Endothelial cell of umbilical vein (primary cell): ENCODE measurements at regions not wholly inside any gene's neighbourhood (a gene's known extent, or its start where the extent isn't known, plus 50 kb on each side); places are given as distances from the start of the nearest gene placed in this dataset.

Experiments used
- CTCF ChIP-seq, 2 donors: IDR thresholded peaks; 1 replicate in 1 of 2; 2 replicates in 1 of 2; pipeline ENCODE4 v1.5.1; 2011; ENCODE audit warnings: low read length in 2 of 2, mild to moderate bottlenecking in 2 of 2, moderate library complexity in 2 of 2, control low read depth in 1 of 2, inconsistent platforms in 1 of 2, low read depth in 1 of 2; ENCODE audit not compliant: insufficient read depth in 1 of 2; ENCODE audit errors: extremely low read depth in 1 of 2
- EZH2 ChIP-seq: IDR thresholded peaks from 2 replicates; pipeline ENCODE4 v1.6.1; 2012; ENCODE audit warnings: borderline replicate concordance, low read depth, mild to moderate bottlenecking, moderate library complexity, low read length, inconsistent platforms; ENCODE audit not compliant: severe bottlenecking
- FOS ChIP-seq: IDR thresholded peaks from 2 replicates; pipeline ENCODE4 v1.6.1; 2011; ENCODE audit warnings: mild to moderate bottlenecking, low read length, moderate library complexity, borderline replicate concordance; ENCODE audit not compliant: insufficient read depth
- JUN ChIP-seq: IDR thresholded peaks from 2 replicates; pipeline ENCODE4 v1.6.1; 2011; ENCODE audit warnings: borderline replicate concordance, low read depth; ENCODE audit not compliant: insufficient read length, insufficient read depth
- MAX ChIP-seq: IDR thresholded peaks from 2 replicates; pipeline ENCODE4 v1.6.1; 2011; ENCODE audit not compliant: insufficient read depth, insufficient read length
- POLR2A ChIP-seq: IDR thresholded peaks from 2 replicates; pipeline ENCODE4 v1.6.1; 2012; ENCODE audit warnings: low read depth, mild to moderate bottlenecking, control low read depth, low read length
- POLR2AphosphoS5 ChIP-seq: IDR thresholded peaks from 2 replicates; pipeline ENCODE4 v1.6.1; 2012; ENCODE audit warnings: low read depth, mild to moderate bottlenecking, control low read depth, low read length, moderate library complexity; ENCODE audit not compliant: insufficient read depth

GRCh38 chr15:55088207-55088606 lies 108.5 kb downstream of the RSL24D1 start:
- TF ChIP-seq POLR2A (no peak), CTCF (IDR thresholded peaks at IDR 0.05; ENCODE audit: extremely low read depth in 1 of 2, insufficient read depth in 1 of 2, low read depth in 1 of 2, low read length in 2 of 2) (no peak), EZH2 (no peak), POLR2AphosphoS5 (no peak), JUN (no peak), FOS (no peak), MAX (no peak)
